IPS-NIHi11 (cell line): ENCODE measurements at regions not wholly inside any gene's neighbourhood (a gene's known extent, or its start where the extent isn't known, plus 50 kb on each side); places are given as distances from the start of the nearest gene placed in this dataset.
"Not testable (repeated sequence)": the region's sequence is repeated elsewhere in the genome, so short reads cannot be mapped to it uniquely, and the experiment has no call there.

ENCODE experiments used
- DNase-seq: peaks from one replicate; pipeline ENCODE4 v3.0.0; 2012; ENCODE audit warnings: mixed read lengths, low spot score

DNA sequence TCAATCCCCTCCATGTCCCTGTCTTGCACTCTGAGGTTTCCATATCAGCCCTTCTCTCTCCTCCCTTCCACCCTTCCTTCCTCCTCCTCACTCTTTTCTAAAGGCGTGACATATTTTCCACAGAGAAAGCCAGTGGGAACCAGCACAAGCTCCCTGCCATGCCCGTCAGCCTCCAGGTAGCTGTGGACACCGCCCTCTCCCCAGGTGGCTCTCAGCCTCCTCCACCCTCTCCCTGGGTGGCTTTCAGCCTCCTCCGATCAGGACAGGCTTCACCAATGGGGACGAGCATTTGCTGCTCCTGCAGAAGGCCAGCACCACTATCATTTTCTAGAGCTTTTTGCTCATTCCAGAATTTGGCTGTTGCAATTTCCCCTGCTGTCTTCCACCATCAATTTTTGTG is 236.6 kb downstream of the GADD45G start:
- no peak for DNase-seq

DNA sequence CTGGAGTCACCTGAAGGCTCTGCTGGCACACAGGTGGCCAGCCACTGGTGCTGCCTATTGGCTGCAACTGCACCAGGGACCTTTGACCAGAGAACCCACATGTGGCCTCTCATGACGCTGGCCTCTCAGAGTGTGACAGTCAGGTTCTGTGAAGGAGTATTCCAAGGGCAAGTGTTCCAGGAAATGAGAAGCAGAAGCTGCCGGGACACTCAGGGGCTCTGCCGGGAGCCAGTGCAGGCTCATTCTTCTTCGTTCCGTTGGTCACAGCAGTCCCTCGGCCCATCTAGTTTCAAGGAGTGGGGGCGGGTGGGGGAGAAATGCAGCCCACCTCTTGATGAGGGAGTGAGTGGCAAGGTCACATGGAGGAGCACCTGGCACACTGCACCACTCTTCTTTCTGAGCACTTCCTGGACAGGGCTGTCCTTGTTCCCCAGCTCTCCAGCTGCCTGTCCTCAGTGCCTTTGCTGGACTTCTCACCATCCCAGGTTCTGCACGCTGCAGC is 237.5 kb downstream of the GADD45G start:
- no peak for DNase-seq

DNA sequence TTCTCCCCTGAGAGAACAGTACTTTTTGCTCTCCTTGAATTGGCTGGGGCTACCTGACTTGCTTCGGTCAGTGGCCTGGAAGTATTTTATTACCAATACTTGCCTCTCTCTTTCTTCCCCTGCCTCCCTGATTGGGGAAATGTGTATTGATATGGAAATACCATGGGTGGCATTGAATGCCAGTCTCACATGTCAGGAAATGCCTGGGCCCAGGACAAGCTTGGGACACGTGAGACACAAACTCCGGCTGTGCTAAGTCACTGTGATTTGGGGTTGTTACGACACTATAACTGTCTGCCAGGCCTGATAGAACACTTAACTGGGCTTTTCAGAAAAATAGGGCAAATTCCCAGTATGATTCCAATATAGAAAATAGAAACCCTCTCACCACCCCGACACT is 238.3 kb downstream of the GADD45G start:
- no peak for DNase-seq

DNA sequence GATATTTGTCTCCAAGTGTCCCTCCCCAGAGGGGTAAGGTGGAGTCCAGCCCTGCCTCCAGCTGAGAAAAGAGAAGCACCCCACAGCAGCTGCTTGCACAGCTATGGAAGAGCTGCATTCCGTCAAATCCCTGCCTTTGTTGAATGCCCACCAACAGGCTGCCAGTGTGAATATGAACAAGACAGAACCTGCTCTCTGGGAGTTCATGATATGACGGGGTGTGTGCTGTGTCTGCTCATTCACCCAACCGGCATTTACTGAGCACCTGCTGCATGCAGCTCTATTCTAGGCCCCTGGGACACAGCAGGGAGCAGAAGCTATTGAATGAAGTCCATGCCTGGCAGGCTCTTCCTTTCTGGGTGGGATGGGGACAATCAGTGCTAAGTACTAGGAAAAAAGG is 238.8 kb downstream of the GADD45G start:
- no peak for DNase-seq

DNA sequence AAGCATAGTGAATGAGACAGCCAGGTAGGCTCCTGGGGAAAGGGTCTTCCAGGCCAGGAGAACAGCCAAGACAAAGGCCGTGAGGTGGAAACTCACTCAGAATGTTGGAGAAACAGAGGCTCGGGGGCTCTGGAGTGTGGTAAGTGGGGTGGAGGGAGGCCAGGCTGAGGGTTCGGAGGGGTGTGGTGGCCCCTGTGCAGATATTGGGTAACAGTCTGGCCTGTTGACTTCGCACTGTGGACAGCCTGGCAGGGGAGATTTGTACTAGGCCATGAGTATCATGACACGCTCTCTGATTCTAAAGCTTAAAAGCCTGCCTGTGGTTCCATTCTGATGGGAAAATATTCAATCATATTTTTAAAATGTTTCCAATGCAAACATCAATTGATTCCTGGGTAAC is 239.3 kb downstream of the GADD45G start:
- DNase-seq = no peak

DNA sequence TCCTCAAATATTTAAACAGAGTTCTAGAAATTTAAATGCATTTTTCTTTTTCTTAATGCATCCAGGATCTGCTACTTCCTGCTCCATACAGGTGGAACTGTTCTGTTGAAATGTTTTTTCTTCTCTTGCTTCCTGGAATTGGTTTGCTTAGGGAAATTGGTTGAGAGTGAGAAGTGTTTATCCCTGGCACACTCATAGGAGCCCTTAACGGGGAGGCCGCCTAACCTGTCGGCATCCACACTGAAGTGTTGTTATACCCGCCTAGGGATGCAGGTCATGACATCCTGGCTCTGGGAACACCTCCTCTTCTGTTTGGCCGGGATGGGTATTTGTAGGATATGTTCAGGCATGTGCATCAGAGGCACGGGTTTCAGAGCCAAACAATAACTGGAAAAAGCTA is 239.7 kb downstream of the GADD45G start:
- DNase-seq = no peak

DNA sequence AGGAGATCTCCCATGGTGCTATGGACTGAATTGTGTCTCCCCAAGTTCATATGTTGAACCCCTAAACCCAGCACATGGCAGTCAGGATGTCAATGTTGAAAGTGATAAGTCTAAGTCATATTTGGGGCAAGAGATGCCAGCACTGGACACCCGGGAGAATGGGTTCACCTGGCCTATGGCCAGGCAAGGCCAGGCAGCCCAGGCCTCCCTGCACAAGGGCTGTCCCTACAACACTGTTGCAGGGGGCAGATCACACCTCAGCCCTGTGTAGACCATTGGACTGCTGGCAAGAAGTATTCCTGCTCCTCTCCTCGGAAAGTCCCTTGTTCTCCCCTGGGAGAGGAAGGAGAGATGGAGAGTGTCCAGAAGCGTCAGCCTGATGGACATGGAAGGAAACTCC is 240.5 kb downstream of the GADD45G start:
- DNase-seq = no peak

DNA sequence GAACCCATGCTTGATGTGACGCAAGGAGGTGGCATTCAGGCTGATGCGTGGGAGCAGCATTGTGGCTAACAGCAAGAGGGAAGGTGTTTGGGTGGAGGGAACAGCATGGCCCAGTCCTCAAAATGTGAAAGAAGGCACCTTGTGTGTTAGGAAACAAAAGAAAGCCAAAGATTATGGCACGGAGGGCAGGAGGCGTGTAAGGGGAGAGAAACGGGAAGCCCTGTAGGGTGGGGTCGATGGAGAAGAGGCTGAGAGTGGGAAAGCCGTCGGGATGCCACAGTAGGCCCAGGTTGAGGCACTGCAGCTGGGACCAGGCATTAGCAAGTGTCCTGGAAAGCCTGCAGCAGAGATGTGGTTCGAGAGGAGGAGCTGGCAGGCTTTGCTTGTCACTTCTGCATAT is 241.1 kb downstream of the GADD45G start:
- DNase-seq = no peak

DNA sequence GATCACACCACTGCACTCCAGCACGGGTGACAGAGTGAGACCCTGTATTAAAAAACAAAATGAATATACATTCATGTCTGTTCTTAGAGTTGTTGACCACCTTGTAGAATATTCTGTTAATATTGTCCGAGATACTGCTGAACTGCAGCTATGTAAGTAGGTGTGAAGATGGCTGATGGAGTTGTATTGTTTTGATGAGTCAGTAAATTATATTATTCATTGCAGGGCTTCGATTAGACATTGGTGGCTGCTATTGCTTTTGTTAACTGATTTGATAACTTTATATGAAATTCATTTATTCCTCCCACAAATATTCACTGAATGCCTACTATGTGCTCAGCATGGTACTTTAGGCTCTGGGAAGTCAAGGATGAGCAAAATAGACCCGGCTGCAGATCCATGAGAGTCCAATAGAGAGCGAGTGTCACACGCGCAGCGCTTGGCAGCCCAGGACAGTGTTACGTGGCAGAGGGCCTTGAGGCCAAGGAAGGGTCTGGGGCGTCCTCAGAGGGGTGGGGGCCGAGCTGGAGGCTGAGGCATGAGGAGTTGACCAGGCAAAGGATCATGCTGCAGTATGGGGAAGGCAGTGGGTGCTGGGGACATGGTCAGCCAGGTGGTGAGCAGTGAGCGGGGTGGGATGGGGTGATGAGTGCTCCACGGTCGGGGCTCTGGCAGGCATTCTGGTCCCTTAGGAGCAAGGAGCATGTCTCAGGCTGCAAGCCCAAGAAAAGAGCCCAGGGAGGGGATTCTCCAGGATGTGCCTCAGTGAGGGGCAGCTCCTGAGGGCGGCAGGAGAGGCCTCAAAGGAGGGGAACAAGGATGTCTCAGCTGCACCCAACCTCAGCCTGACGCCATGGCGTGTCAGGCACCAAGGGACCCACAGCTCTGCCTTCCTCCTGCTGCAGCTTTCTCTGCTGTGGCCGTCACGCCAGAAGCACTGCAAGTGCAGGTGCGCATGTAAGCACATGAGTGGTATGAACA is 243.5 kb downstream of the GADD45G start:
- DNase-seq = no peak

DNA sequence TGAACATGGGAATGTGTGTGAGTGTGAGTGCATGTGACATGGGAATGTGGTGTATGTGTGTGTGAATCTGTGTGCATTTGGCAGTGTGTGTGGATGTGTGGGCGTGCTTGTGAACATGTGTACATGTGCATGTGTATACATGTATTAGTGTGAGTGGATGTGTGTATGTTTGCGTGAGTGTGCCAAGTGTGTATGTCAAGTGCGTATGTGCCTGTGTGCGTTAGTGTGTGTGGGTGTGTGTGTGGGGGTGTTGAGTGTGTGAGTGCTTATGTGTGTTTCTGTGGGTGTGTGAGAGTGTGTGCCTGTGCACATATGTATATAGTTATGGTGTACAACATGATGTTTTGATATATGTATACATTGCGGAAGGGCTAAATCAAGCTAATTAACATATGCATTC is 244.3 kb downstream of the GADD45G start:
- no peak for DNase-seq

DNA sequence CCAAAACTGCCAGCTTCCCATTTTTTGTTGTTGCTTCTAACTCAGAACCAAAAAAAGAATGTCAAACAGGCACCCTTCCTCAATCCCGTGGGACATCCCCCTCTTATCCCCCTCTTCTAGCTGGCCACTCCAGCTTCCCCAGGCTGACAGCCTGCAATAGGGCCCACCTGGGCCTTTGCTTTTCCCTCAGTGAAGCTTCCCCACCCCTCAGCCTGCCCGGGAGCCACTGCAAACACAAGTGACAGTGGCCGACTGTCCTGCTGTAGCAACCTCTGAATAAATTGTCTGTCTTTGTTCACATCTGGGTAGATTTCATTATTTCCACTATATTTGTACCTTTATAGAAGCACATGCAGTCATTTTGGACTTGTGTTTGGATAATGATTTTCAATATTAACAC is 245.3 kb downstream of the GADD45G start:
- no peak for DNase-seq

DNA sequence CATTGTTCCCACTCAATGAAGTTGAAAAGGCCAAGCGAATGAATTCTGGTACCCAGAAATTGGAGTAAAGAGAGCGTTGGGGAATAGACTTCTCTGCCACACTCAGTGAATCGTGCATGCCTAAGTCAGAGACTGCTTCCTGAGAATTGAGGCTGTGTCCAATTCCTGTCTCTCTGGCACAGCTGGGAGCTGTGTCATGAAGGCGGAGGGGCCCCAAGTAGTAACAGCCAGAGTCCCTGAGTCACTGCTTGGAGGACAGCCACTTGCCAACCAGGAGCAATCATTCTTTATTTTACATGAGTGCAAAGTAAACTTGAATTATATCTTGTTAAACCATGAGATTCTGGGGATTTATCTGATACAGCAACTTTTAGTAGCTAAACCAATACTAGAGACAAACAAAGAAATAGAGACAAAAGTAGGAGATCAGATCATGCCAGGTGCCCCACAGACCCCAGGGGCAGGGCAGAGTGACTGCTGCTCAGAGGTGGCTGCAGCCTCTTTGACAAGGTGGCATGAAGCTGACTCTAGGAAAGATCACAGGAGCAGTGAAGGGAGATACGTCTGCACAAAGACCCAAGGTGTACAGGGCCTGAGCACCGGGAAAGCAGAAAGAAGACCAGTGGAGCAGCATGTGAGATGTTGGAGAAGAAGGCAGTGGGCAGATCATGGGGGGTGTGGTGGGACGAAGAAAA is 246.0 kb downstream of the GADD45G start:
- no peak for DNase-seq

DNA sequence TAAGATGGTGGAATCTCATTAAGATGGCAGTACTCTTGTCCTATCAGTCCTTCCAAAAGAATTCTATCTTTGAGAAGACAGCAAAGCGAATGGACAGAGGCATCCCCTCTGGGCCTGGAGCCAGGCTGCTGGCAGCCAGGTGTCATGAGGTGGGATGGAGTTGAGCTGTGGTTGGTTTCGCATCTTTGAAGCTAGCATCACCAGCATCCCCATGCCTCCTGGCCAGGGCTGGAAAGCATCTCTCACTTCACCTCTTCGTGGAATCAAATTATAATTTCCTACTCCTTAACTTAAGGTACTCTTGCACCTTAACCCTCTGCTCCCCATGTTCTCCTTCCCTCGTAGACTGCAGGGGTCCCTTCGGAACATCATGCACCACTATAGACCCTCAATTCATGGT is 248.3 kb downstream of the GADD45G start:
- no peak for DNase-seq

DNA sequence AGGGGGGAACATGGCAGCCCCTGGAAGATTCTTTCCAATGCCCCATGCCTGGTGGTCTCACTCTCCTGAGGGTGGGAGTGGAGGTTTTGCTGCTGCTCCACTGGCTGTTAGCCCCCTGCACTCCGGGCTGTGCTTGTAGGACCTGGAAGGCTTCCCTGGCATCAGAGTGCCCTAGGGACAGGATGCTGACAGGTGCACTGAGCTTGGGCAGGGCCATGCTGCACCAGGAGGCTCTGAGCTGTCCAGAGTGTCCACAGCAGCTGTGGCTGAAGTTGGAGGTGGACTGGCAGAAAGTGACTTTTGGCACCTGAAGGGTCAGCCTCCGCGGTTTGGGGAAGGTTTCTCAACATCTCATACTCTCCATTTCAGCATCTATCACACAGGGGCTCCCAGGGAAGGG is 249.1 kb downstream of the GADD45G start:
- no peak for DNase-seq

DNA sequence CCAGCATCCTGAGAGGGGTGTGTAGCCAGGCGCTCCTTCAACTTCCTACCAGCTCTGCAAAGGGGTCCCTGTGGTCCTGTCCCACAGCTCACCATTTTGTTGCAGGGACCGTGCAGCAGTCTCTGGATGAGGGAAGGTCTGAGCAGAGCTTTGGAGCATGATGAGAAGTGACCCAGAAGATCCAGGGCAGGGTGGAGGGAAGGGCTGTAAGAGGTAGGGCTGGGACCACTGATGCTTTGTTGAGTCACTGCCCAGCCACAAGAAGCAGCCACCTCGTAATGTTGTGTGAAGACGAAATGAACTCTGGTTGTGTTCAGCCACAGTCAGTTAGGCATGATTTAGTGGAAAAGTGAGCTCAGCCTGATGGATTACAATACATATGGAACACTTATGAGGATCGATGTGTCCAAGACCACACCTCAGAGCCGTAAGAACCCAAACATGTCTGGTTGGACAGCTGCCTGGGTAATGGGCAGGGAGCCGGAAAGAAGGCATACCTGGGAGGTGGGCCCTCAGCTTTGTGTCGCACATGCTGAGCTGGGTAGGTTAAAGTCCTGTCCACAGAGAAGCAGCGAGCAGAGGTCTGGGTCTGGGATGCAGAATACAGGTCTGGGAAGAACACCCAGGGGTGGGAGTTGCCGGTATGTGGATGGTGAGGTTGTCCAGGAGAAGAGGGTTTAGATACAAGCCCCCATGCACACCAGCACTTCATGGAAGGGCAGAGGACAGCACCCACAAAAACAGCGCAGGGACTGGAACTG is 250.1 kb downstream of the GADD45G start:
- no peak for DNase-seq

DNA sequence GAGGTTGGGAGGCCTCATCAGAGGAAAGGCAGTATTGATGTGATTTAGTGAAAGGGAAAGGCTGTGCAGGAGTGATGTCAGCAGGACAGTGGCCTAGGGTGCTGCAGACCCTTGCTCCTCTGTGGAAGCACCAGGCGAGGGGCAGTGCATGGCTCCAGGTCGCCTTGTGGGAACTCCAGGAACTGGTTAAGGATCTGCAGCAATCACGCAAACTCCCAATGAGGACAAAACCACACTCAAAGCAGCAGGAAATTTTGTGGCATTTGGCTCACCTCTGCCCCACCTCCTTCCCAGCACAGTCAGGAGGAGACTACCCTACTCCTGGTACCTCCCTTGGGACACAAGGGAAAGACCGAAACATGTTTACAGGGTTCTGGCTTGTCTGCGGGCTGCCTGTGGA is 251.5 kb downstream of the GADD45G start:
- DNase-seq = not testable (repeated sequence)

DNA sequence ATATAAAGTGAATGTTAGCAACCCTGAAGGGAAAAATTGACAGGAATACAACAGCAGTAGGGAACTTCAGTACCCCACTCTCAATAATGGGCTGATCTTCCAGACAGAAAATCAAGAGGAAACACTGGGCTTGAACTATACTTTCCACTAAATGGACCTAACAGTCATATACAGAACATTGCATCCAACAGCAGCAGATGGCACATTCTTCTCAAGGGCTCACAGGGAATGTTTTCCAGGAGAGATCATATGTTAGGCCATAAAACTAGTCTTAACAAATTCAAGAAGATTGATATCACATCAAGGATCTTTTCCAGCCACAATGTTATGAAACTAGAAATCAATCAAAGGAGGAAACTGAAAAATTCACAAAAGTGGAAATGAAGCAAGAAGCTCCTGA is 252.1 kb downstream of the GADD45G start:
- not testable (repeated sequence) for DNase-seq

DNA sequence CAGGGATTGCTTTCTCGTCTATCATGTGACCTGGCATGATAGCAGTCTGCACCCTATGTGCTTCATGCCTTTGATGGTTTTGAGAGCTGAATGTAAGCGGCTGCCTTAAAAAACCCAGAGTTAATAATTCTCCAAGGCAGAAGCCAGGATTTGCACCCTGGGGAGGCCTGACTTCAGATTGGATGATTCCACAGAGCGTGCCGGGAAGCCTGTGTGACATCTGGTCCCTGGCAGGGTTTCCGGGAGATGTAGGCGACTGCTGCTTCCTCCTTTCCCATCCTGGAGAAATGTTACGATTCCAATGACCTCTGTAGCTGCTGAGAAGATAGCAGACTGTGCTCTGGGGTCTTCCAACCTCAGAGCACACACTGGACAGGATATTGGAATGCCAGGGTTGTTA is 255.0 kb downstream of the GADD45G start:
- not testable (repeated sequence) for DNase-seq

DNA sequence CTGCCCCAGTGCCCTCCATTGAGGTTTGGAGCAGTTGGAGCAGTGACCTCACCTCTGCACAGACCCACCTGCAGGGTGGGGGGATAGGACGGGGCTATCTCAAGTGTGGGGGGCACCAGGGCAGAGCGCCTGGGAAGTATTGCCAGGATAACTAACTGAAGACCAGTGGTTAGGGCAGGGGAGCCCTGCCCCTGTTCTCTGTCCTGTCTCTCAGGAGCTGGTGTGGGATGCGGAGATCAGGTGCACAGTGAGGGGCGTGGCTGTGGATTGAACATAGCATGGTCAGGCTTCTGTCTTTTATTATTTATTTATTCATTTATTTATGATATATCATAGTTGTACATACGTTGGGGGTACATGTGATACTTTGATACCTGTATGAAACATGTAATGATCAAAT is 256.6 kb downstream of the GADD45G start:
- not testable (repeated sequence) for DNase-seq

DNA sequence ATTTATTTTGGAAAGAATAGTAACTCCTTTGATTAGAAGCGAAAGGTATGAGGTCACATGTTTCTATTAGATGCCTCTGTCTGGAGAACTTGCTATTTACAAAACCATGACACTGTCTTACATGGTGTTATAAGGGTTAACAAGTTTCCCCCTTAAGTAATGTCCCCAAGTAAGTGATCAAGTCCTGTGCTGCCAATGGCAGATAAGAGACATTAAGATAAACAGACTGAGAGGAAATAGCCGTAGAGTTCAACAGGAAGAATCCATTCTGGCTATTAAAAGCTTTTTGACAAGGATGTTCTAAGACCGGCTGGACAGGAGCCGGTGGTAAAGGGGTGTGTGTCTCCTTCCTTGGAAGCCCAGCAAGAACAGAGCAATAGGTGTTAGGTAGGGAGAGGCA is 257.5 kb downstream of the GADD45G start:
- DNase-seq = no peak

DNA sequence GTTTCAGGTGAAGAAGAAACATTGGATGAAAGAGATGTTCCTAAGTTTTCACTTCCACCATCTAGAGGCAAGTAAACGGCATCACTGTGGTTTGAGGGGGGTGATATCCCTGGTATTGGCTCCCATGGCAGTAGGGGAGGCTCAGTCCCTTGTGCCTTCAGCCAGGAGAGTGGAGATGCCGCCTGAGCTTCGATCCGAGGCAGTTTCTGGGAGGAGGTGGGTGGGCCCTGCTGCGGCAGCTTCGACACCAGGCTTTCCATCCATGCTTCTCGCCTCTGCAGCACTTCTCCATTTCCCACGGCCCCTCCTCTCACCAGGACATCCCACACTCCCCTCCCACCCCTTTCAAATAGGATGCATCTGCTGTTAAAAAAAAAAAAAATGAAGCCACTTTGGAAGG is 258.3 kb downstream of the GADD45G start:
- DNase-seq = no peak

DNA sequence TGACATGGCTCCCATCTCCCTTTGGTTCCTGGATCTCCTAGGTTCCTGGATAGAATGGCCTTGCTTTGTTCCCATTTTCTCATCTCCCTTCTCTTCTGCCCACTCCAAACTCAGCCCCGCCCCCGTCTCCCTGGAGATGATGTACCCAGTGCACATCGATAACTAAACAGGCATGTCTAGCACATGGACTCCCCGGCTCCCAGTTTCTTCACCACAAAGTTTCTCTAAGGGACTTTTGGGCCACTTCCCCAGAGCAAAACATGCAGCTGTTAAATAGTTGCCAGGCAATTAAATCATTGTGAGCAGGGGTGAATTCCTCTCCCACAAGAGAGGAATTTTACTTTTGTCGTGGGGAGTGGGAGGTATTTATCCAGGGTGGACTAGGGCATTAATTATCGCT is 259.0 kb downstream of the GADD45G start:
- no peak for DNase-seq
